HG03457 (cell line): ENCODE measurements at regions not wholly inside any gene's neighbourhood (a gene's known extent, or its start where the extent isn't known, plus 50 kb on each side); places are given as distances from the start of the nearest gene placed in this dataset.

Source experiments
- ATAC-seq: cut with Tn5 transposase; IDR thresholded peaks from one replicate; pipeline ENCODE4 v1.9.1; 2021; ENCODE audit warnings: moderate number of reproducible peaks; ENCODE audit not compliant: unreplicated experiment

DNA sequence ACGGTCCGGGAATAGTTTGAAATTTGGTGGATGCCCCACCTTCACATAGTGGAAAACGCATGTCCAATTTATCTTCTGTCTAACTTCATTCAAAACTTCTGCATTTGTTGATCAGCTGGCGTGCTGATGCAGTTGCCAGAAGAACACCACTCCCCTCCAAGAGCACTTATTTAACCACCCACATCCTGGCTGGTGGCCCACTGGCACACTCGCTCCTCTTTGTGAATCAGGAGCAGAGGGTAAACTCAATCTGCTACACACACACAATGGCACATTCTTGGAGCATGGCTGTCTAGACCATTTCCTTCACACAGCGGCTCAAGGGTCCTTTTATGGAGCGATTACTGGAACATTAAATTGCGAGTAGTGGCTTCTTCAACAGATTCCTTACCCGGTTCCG is 55.1 kb upstream of the CEP162 start:
- ATAC-seq, result no peak

DNA sequence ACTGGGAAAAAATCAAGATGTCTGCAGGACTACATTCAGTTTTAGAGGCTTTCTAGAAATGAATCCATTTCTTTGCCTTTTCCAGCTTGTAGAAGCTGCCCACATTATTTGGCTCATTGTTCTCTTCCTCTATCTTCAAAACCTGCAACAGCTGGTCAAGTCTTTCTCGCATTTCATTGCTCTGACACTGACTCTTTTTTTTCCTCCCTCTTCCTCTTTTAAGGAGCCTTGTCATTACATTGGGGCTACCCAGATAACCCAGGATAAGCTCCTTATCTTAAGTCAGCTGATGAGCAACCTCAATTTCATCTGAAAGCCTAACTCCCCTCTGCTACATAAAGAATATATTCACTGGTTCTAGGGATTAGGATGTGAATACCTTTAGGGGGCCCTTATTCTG is 53.2 kb upstream of the CEP162 start:
- no peak for ATAC-seq

DNA sequence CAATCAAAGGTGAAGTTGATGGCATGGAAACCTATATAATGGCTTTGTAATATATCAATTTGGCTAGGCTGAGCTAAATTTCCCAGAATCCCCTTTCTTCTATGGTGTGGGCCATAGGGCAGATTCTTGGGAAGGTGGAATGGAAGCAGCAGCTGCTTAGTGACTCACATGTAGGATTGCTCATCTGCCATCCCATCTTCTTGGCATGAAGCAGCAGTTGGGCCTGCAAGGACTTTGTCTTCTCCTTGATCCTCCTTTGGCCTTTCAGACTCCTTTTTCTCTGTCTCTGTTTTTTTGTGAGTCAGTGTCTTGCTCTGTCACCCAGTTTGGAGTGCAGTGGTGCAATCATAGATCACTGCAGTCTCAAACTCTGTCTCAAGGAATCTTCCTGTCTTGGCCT is 52.6 kb upstream of the CEP162 start:
- no peak for ATAC-seq

DNA sequence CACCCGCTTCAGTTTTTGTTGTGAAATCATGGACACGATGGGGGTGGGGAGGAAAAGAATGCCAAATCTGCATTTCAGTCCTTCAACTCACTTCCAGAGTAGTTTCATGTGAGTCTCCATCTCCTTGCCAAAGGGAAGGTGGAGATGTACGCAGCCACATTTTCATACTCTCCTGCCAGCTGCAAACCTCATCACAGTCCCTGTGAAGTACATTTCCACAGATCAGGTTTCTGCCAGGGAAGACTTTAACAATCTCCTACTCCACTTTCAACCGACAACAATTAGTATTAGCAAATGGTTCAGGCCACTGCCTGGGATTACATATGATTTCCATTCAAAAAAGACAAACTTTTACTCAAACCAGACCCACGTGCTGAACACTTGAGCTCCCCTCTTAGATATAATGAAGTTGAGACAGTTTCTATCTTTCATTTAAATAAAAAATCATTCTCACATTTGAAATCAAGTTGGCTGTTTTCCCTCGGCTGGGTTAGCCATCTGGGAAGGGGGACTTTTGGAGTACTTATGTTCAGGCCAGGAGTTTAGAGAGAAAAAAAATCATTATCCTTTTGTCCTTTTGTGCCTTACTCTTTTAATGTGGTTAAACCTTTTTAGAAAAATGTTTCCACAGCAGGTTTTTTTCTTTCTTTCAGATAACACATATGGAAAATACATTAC is 51.0 kb upstream of the CEP162 start:
- no peak for ATAC-seq
